GM19452 (cell line): ENCODE measurements at regions not wholly inside any gene's neighbourhood (a gene's known extent, or its start where the extent isn't known, plus 50 kb on each side); places are given as distances from the start of the nearest gene placed in this dataset.

Experiments
- ATAC-seq: cut with Tn5 transposase; IDR thresholded peaks from one replicate; pipeline ENCODE4 v1.9.1; 2021; ENCODE audit not compliant: unreplicated experiment

DNA sequence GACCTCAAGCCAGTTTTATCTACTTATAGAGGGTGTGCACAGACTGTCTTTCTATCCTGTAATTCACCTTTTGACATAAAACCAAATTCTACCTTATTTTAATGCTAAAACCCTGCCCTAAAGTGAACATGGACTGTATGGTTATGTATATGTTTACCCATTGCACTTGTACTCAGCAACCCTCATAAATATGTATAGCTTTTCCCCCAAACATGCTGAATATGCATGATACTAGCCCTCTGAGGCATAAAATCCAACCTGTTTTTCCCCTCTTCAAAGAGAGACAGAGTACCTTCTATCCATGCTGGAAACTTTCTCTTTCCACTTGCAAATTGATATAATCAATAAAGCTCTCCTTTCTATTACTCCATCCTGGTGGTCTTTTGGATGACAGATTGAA, 267.9 kb upstream of the BMP2 start:
- ATAC-seq, result no peak

DNA sequence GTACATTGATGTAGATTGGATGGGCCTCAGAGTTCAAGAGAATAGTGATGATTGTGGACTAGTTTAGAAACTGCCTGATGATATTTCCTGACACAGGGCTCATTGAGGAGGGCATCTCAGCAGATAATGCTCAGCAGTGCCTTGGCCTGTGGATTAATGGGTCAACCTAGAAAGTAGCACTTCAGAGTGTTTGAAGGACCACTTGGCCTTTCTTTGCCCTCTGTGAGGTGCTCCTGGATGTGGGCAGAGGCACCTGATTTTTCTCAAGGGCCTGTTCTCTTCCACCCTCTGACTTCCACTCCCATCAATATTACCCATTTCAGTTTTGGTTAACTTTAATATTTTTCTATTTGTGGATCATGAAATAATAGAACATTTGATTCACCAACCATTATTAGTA, 270.6 kb upstream of the BMP2 start:
- no peak for ATAC-seq

DNA sequence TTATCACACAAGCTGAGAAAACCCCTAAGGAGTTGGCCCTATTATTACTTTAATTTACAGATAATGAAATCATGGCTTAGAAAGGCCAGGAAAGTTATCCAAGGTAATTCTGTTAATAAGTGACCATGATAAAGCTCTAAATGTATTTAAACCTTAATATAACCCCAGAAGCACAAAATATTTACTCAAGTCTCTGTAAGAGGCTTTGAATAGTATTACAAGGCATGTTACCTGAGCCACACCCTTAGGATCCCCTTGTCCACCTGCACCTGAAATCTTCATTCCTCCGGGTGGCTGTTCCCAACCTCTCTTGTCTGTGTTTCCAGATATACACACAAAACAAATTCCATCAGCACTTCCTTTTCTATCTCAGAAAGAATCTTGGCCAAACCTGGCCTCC, 271.6 kb upstream of the BMP2 start:
- ATAC-seq, result no peak

DNA sequence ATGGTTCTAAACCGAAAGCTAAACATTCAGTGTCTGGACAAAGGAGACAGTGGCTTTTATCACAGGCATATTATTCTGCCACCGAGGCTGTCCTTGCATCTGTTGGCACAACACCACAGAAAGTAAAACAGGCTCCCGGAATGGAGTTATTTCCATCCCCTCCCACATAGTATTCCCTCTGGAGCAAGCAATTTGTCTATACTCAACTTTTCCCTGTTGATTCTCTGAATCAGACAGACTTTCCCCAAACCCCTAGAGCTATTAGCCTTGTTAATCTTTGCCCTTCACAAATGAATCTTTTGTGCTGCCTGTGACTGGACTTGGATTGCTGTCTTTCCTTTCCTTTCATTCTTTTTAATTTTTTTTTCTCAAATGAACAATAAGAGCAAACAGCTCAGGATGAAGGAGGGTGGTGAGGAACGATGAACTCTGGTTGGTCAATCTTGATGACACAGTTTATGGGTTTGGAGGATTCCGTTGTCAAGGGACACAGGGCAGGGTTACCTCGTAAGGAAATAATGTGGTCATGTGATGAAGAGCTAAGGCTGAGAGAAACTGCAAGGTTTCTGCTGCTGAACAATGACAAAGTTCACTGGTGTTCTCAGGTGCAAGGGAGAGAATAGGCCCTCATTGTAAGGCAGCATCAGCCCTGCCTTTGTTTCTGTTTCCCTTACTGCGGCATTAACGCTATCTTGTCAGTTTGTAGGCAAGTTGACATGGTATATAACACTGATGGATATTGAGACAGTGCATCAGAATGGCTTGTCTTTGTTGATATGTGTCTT, 275.0 kb upstream of the BMP2 start:
- no peak for ATAC-seq

DNA sequence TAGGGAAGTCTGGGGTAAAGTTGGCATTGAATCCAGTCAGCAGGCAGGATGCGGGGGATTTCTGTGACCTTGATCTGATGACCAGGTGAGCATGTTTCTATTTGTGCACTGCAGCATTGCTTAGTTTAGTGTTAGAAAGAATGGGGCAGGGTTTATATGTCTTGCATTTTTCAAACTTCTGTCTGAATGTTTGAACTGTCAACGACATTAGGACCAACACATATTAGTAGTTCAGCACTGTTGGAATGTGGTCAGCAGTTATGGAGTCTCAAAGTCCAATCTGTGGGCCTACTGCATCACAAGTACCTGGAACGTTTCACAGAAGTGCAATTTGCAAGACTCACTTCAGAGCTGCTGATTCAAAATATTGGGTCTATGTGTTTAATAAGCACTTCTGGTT, 276.6 kb upstream of the BMP2 start:
- no peak for ATAC-seq

DNA sequence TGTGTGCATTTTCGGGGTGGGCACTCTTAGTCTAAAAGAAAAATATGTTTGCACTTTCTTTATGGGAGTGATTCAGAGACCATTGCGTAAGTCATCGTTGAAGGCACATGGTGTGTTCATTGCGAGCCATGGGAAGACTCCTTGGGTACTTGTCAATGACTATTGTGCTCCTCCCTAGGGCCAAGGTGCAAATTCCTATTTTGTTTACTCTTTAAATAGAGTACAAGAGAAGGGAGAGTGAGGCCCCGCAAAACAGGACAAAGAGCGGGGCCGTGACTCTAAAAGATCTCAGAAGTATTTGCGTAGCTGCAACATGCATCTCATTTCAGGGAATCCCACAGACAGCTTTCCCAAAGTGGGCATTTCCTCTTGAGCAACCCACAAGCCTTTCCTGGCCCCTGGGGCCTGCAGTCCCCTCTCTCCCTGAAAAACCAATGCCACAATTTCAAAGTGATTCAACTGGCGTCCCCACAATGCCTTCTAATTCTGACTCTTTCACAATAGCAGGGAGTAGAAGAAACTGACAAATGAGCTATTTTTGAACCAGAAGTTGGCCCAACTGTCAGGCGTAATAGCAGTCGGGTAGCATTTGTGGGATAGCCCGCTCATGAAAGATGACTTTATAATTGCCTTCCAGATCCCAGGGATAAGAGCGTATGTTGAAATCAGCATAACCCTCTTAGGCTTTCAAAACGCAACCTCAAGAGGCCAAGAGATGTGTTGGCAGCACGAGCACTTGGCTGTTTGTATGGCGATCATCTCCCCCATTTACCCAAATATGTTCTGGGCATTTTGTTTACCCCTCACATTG, 277.9 kb upstream of the BMP2 start:
- no peak for ATAC-seq

DNA sequence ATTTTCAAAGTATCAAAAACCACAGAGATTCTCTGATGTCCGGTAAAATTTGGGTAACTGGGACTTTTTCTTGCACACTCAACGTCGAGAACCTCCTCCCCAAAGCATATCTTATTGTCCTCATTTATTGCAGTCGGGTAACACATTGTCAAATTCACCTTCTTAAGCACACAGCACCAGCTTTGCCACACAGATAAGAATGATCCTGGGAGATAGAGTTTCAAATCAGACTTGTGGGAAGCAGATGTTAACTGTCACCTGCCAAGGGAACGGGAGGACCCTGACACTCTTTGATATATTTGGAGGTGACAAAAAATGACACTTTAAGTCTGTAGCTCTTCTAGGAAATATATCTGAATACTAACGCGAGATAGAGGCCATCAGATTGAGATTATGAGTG, 282.1 kb upstream of the BMP2 start:
- no peak for ATAC-seq

DNA sequence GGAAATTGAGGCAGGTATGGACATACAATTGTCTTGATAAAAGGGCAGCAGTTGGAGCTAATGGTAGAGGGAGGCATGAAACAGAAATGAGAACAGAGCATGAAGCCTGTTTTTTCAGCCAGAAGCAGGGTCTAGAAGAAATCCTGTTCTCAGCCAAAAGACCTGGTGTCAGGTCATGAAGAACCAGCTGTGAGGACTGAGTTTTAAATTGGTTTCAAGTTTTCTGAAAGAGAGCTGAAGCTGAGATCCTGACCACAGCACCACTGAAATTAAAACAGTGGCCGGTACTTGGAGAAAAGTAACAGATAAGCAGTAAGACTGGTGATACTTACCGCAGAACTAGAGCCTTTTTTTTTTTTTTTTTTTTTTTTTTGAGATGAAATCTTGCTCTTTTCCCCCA, 283.8 kb upstream of the BMP2 start:
- no peak for ATAC-seq

DNA sequence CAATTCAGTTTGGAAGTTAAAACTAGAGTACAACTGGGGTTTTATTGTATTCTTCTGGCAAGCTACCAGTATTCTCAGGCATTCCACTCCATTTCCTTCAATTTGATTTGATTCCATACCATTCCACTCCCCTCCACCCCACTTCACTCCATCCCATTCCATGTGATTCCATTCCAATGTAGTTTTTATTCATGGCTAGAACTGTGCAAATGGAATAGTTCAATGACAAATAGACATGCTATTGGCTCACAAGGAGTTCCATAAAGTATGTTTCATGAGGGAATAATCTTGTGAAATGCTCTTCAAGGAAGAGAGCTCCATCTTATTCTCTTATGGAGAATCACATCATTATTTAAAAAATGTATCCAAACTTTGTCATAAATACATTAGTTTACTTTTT, 285.0 kb upstream of the BMP2 start:
- no peak for ATAC-seq

DNA sequence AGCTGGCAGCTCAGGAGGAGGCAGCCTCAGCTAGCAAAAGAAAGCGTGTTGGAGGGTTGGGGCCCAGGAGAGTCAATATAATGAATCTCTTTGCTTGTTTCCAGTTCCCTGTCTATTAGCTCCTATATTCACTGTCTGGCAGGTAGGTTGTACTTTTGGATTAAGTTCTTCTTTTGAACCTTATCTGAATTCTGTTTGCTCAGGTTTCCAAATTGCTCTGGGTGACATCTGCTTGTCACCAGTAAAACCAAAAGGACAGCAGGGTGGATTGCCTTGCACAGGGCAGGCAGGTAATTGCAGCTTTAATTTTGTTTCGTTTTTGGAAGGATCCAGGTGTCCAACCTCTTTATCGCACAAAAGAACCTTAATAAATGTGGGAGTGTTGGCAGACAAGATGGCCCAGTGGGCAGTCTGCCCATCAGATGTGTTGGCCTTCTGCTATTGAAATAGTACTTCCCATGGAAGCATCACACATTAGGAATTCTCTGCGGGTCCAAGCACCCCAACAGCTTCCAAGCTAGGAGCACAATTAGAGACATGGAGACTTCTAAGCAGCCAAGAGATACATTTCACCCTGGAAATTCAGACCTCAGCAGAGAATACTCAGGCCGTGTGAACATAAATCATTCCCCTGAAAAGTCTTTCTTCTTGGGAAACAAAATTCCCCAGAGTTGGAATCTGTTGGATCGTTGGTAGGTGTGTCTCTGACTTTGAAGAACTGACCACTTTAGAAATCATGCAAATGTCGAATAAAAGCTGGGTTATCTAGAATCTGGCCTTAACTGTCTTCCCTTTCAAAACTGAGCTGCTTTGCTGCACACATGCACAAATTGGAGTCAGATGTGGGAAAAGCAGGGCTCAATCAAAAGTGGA, 286.9 kb upstream of the BMP2 start:
- ATAC-seq, result no peak

DNA sequence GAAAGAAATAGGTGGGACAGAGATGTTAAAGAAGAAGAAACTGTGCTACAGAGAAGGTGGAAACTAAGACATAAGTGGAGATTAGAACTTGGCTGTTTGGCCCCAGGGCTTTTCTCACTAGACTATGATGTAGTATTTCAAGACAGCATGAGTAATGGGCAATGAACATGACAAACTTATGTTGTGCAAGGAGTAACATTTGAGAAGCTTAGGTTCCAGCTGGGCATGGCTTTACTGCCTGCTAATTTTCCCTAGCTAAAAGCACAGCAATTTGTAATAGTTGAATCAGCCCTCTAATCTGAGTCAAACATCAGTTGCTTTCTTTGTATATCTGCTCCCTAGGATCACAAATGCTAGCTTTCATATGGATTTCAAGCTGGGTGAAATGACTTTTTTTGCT, 294.3 kb upstream of the BMP2 start:
- ATAC-seq, result no peak

DNA sequence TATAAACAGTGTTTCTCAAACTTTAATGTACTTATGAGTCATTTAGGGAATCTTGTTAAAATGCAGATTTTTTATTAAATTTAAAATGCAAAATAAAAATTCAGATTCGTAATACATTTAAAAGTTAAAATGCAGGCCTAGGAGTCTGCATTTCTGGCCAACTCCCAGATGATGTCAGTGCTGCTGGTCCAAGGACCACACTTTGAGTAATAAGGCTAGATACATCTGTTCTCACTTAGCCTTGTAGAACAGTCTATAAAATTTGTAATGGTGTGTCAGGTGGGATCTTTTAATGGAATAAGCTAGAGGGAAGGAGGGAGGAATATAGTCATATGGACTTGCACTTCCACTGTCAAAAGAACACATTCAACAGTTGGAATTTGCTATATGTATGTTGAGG, 295.6 kb upstream of the BMP2 start:
- no peak for ATAC-seq

DNA sequence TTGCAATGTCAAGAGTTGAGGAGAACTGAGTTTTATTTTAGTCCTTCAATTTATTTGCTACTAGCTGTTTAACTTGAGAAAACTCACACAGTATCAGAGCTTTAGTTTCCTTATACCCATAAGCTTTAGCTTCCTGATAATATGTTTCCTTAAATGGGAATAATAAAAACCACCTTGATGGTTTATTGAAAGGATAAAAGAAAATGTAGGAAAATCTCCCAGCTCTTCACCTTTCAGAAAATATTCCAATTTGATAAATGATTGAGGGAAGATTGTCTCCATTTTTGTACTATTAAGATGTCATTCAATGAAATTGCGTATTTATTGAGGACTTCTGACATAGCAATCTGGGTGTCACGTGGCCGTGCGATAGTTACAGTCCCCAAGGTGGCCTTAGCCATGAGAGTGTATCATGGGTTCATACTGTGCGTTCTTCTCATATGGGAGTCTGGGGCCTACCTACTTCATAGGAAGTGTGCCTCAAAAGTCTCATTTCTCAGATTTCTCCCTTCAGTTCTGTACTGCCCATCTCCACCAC, 296.3 kb upstream of the BMP2 start:
- no peak for ATAC-seq

DNA sequence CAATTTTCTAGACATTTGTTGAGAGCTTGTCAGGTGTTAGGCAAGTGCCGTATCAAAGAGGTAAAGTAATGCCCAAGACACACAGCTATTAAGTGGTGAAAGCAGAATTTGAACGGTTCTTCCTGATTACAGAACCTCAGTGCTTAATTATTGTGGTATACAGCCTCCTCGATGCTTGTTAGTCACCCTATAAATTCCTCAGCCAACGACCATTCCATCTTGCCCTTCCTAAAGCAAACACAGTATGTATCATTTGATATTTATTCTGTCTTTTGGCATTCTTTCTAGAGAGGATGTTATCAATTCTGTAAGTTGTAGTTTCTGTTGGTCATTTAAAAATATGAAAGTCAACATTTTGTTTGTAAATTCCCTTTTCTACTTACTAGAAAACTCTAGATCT, 297.8 kb upstream of the BMP2 start:
- no peak for ATAC-seq

DNA sequence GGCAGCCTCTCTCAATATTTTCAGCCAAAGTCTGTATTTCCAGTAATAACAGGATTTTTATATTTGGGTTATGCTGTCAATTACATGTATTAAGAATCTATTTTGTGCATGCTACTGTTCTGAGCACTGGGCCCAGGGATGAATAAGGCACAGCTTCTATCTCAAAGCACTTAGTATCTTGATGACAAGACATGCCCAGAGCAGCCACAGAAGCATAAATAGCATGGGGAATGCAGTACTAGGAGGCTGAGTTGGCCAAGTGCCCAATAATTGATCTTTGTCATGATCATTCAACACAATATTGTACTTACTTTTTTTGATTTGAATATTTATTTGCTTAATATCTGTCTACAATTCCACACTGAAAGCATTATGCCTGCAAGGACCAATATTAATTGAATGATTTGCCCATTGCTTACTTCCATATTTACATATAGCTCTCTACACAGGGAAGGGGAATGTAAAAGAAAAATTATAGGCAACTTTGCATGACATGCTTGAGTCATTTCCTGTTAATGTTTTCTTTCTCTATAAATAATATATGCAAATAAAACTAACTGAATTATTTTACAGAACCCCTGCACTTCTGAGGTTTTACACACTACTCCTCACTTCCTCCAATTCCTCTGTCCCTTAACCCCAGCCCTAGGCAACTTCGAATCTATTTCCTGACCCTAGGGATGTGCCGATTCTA, 298.9 kb upstream of the BMP2 start:
- no peak for ATAC-seq

DNA sequence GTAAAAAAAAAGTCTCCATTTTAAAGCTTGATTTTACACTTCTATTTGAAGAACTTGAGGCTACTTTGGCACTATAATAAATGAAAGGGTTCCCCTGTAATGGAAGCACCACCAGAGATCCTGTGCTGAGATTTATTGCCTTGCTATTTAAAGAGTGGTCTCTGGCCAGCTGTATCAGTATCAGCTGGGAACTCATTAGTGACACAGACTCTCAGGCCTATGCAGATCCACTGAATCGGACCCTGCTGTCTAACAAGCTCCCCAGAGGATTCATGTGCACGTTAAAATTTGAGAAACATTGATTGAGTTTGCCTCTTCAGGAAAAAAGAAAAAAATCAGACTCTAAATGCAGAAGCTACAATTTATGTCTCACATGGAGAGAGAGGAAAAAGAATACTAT, 299.9 kb upstream of the BMP2 start:
- ATAC-seq, result no peak

DNA sequence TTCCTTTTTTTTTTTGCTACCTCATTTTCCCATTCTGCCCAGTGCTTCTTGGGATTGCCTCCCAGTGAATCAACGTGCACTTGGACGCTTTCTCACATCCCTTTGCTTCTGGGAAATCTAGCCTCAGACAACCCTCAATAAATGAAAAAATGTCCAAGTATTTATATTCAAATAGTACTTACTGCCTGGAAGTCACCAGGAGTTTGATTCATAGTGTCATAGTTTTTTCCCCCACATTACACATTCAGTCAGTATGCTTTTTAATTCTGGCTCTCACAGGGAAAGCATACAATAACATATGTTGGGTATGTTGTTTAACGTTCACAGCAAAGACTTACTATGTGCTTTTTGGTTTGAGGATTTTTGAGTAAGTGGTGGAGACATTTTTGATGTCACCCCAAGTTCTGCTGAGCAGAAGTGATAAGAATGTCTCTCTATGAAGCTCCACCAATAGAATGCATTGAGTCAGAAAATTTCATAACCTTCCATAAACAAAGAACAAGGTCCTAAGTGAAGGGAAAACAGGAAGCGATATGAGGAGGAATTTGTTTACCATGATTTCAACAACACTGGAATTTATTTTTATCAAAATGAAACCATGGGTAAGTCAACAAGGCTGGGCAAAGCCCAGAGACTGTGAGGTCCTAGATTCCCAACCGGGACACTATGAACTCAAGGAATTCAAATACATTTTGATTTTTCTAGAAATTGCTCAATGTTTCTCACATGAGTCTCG, 301.2 kb upstream of the BMP2 start:
- no peak for ATAC-seq

DNA sequence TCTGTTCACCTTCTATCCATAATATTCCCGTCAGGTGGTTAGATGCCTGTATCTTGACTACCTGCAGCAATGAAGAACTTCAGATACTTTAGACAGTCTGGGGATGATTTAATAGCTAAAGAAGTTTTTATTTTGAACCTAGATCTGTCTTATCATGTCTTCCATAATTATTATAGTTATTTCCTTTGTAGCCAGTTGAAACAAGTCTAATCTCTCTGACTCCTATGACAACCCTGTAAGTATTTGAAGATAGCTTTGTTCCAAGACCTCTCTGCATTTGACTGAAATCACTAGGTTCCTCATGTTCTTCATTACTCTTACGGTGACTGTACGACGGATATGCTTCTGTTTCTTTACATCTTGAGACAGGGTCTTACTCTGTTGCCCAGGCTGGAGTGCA, 316.6 kb upstream of the BMP2 start:
- ATAC-seq, result no peak

DNA sequence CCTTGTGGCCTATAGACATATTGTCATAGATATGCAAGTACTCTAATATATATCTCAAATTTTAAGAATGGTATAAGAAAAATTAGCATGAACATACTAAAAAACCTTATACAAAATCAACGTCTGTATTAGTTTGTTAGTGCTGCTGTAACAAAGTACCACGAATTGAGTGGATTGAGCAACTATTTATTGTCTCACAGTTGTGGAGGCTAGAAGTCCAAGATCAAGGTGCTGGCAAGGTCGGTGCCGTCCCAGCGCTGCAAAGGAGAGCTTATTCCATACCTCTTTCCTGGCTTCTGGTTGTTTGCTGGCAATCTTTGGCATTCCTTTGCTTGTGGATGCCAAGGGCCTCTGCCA, 317.6 kb upstream of the FERMT1 start:
- ATAC-seq, result no peak

DNA sequence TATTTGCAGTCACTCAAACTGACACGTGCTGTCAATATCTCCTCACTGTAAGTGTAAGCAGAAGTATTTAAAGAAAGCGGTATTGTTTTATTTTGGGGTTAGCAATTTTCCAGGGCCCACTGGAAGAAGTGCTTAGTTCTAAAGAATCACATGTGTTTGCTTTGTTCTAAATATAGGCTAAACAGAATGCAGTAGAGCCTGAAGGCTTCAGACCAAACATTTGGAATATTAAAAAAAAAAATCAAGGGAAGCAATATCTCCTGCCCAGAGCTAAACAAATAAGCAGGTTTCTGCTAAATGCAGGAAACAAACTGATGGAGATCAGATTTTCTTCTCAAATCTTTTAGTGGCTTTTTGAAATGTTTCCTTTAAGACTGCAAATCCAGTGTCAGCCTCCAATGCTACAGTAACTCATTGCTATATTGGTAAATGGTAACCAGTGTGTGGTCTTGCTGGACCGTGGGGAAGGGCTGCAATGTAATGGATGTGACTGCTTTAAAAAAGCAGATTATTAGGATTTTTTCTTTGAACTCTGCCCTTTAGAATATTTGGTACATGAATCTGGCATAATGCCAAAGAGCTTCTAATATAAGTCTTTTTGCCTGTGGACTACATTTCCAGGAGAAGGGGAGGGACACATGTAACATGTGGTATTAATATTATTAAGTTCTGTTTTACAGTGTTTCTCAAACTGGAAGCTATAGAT, 317.1 kb upstream of the FERMT1 start:
- no peak for ATAC-seq
